Right atrium auricular region (tissue), 2 donors: ENCODE measurements at regions not wholly inside any gene's neighbourhood (a gene's known extent, or its start where the extent isn't known, plus 50 kb on each side); places are given as distances from the start of the nearest gene placed in this dataset.

ENCODE experiments used
- DNase-seq: peaks from one replicate; pipeline ENCODE4 v3.0.0-alpha.2; 2019; ENCODE audit warnings: low spot score
- H3K27ac ChIP-seq, 2 donors: fragments of 200-600 bp; sonication (generic); 1 replicate in 1 of 2; 2 replicates in 1 of 2; pipeline ENCODE4 v1.5.1; 2016 to 2019
- H3K27me3 ChIP-seq, 2 donors: fragments of 200-600 bp; sonication (generic); one replicate each; pipeline versions ENCODE4 v1.5.1 to v1.6.0; 2017 to 2019
- H3K36me3 ChIP-seq: fragments of 200-600 bp; sonication (generic); one replicate; pipeline ENCODE4 v1.5.1; 2016
- H3K4me1 ChIP-seq, 2 donors: fragments of 200-600 bp; sonication (generic); one replicate each; pipeline versions ENCODE4 v1.5.1 to v1.6.0; 2017 to 2019
- H3K4me3 ChIP-seq, 2 donors: fragments of 200-600 bp; sonication (generic); 1 replicate in 1 of 2; 2 replicates in 1 of 2; pipeline ENCODE4 v1.5.1; 2017 to 2019; ENCODE audit warnings: mild to moderate bottlenecking in 1 of 2, moderate library complexity in 1 of 2
- H3K9me3 ChIP-seq, 2 donors: fragments of 200-600 bp; sonication (generic); one replicate each; pipeline ENCODE4 v1.5.1; 2019
- CTCF ChIP-seq, 2 donors: fragments of 200-600 bp; sonication (generic); IDR thresholded peaks; one replicate each; pipeline ENCODE4 v1.5.1; 2019; ENCODE audit warnings: antibody characterized with exemption in 2 of 2

DNA sequence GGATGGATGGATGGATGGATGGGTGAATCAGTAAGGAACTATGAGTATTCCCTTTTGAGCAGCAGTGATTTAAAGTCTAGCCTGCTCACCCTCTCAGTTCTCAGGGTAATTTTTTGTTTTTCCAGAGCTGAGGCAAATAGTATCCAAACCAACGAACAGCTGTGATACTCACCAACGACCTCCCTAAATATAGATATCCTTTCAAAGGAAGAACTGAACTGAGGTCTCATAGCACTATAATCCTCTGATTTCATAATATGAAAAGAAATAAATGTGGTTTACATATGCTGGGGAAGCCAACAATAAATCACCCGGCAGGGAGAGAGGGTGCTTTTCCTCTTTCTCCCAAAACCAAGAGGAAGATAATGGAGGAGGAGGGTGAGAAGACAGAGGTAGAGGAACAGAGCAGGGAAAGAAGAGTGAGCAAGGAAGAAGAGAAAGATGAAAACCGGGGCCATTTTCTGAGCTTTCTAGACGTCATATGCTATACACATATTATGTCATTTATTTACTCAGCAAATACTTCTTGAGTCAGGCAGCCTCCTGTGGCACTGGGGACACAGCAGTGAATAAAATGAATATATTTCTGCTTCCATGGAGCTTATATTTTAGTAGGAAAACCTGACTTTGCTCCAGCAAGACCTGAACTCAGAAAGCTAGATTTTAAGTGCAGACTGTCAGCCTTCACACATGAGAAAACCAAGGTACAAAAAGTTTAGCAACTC lies 710.7 kb upstream of the TBX3 start:
- no peak for DNase-seq
- TF ChIP-seq CTCF (IDR thresholded peaks at IDR 0.05): no peak
- Histone ChIP-seq H3K36me3 (no peaks in the 10 kb centered on the region), H3K27me3 (no peaks in the 10 kb centered on the region), H3K9me3 (peaks cover 4 to 32% of the 10 kb centered on the region in 2 donors), H3K4me1 (no peaks in the 10 kb centered on the region), H3K27ac (no peak overlapping the region), H3K4me3 (no peak overlapping the region)

- Histone ChIP-seq H3K27ac (no peak overlapping the region), H3K4me1 (no peaks in the 10 kb centered on the region), H3K36me3 (no peaks in the 10 kb centered on the region), H3K27me3 (no peaks in the 10 kb centered on the region), H3K4me3 (no peak overlapping the region), H3K9me3 (peaks cover 0 to 17% of the 10 kb centered on the region in 2 donors)
- DNase-seq: no peak
- no peak for TF ChIP-seq CTCF (IDR thresholded peaks at IDR 0.05)
These were observed 704.2 kb upstream of the TBX3 start for GRCh38 chr12:115388139-115388538.

GRCh38 chr12:115387467-115387901 lies 703.5 kb upstream of the TBX3 start:
- no peak for TF ChIP-seq CTCF (IDR thresholded peaks at IDR 0.05)
- H3K36me3 ChIP-seq: no peaks in the 10 kb centered on the region
- H3K9me3 ChIP-seq: peaks cover 0 to 11% of the 10 kb centered on the region in 2 donors
- no peak overlapping the region for H3K27ac ChIP-seq
- no peaks in the 10 kb centered on the region for H3K4me1 ChIP-seq
- no peak overlapping the region for H3K4me3 ChIP-seq
- no peaks in the 10 kb centered on the region for H3K27me3 ChIP-seq
- DNase-seq: no peak

GRCh38 chr12:115386946-115387345 lies 703.0 kb upstream of the TBX3 start:
- H3K4me1 ChIP-seq: no peaks in the 10 kb centered on the region
- H3K4me3 ChIP-seq: no peak overlapping the region
- H3K9me3 ChIP-seq: peaks cover 0 to 11% of the 10 kb centered on the region in 2 donors
- no peak for DNase-seq
- no peaks in the 10 kb centered on the region for H3K27me3 ChIP-seq
- TF ChIP-seq CTCF (IDR thresholded peaks at IDR 0.05): no peak
- no peak overlapping the region for H3K27ac ChIP-seq
- H3K36me3 ChIP-seq: no peaks in the 10 kb centered on the region

GRCh38 chr12:115385141-115385540 lies 701.2 kb upstream of the TBX3 start:
- H3K4me1 ChIP-seq: no peaks in the 10 kb centered on the region
- no peaks in the 10 kb centered on the region for H3K36me3 ChIP-seq
- H3K9me3 ChIP-seq: no peaks in the 10 kb centered on the region
- no peaks in the 10 kb centered on the region for H3K27me3 ChIP-seq
- no peak for DNase-seq
- no peak overlapping the region for H3K27ac ChIP-seq
- no peak overlapping the region for H3K4me3 ChIP-seq
- TF ChIP-seq CTCF (IDR thresholded peaks at IDR 0.05): no peak

DNA sequence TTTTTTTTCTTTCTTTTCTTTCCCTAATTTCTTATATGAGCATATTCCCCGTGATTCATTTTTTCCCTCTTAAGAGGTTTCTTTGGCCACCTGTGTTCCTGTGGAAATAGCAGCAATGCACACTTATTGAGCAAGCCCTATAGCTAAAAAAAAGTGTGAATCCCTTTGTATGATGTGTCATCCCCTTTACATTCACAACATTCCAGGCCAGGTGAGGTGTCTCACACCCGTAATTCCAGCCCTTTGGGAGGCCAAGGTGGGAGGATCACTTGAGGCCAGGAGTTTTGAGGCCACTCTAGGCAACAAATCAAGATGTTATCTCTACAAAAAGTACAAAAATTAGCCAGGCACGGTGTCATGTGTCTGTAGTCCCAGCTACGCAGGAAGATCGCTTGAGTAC lies 700.4 kb upstream of the TBX3 start:
- Histone ChIP-seq H3K4me3 (no peak overlapping the region), H3K27me3 (no peaks in the 10 kb centered on the region), H3K9me3 (no peaks in the 10 kb centered on the region), H3K27ac (no peak overlapping the region), H3K36me3 (no peaks in the 10 kb centered on the region), H3K4me1 (no peaks in the 10 kb centered on the region)
- DNase-seq: no peak
- TF ChIP-seq CTCF (IDR thresholded peaks at IDR 0.05): no peak
